Hepatocyte (in vitro differentiated cells): ENCODE measurements at regions not wholly inside any gene's neighbourhood (a gene's known extent, or its start where the extent isn't known, plus 50 kb on each side); places are given as distances from the start of the nearest gene placed in this dataset.

Experiments used
- EZH2 ChIP-seq: fragments of 200-600 bp; sonication (generic); IDR thresholded peaks from 2 replicates; pipeline ENCODE4 v1.6.1; 2016; ENCODE audit warnings: antibody characterized with exemption, mild to moderate bottlenecking, borderline replicate concordance
- TF ChIP-seq, protein P1 (sequence below): fragments of 200-600 bp; sonication (generic); IDR thresholded peaks from 2 replicates; pipeline ENCODE4 v1.5.1; 2016; ENCODE audit warnings: antibody characterized with exemption, mild to moderate bottlenecking; ENCODE audit not compliant: poor library complexity

DNA sequence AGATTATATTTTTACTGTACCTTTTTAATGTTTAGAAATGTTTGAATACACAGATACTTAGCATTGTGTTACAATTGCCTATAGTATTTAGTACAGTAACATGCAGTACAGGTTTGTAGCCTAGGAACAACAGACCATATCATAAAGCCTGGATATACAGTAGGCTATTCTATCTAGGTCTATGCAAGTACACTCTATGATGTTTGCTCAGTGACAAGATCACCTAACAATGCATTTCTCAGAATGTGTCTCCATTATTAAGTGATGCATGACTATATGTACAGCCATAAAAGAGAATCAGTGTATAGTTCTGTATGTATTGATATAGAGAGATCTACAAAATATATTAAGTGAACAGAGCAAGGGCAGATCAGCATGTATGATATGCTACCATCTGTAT is 616.4 kb downstream of the XIRP2 start:
- TF ChIP-seq, protein P1, sequence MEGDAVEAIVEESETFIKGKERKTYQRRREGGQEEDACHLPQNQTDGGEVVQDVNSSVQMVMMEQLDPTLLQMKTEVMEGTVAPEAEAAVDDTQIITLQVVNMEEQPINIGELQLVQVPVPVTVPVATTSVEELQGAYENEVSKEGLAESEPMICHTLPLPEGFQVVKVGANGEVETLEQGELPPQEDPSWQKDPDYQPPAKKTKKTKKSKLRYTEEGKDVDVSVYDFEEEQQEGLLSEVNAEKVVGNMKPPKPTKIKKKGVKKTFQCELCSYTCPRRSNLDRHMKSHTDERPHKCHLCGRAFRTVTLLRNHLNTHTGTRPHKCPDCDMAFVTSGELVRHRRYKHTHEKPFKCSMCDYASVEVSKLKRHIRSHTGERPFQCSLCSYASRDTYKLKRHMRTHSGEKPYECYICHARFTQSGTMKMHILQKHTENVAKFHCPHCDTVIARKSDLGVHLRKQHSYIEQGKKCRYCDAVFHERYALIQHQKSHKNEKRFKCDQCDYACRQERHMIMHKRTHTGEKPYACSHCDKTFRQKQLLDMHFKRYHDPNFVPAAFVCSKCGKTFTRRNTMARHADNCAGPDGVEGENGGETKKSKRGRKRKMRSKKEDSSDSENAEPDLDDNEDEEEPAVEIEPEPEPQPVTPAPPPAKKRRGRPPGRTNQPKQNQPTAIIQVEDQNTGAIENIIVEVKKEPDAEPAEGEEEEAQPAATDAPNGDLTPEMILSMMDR, result no peak
- no peak for TF ChIP-seq EZH2
